ENCODE measurements at regions not wholly inside any gene's neighbourhood (a gene's known extent, or its start where the extent isn't known, plus 50 kb on each side); places are given as distances from the start of the nearest gene placed in this dataset.

DNA sequence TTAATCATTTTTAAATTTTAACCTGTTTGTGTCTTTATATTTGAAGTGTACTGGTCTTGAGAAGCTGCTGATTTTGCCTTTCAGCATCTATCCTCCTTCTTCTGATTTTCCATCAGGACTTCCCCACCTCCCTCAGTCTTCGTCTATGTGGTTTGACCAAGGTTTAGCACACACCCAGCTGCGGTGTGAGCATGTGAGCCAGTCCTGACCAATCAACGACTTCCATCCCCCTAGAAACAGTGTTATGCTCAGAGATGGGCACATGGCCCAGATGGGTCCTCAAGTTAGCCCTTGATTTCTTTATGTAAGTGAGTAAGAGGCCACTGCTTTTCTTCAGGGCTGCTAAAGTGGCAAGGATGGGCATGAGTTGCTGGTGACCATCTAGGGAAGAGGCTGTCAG, 190.8 kb downstream of the MATN1 start:
- TF ChIP-seq, protein P1, sequence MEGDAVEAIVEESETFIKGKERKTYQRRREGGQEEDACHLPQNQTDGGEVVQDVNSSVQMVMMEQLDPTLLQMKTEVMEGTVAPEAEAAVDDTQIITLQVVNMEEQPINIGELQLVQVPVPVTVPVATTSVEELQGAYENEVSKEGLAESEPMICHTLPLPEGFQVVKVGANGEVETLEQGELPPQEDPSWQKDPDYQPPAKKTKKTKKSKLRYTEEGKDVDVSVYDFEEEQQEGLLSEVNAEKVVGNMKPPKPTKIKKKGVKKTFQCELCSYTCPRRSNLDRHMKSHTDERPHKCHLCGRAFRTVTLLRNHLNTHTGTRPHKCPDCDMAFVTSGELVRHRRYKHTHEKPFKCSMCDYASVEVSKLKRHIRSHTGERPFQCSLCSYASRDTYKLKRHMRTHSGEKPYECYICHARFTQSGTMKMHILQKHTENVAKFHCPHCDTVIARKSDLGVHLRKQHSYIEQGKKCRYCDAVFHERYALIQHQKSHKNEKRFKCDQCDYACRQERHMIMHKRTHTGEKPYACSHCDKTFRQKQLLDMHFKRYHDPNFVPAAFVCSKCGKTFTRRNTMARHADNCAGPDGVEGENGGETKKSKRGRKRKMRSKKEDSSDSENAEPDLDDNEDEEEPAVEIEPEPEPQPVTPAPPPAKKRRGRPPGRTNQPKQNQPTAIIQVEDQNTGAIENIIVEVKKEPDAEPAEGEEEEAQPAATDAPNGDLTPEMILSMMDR (IDR thresholded peaks at IDR 0.05): no peak
- no peak for TF ChIP-seq POLR2AphosphoS5 (IDR thresholded peaks at IDR 0.05)

All from esophagus muscularis mucosa (tissue), 3 donors.